Gastrocnemius medialis (tissue), 4 donors: ENCODE measurements at regions not wholly inside any gene's neighbourhood (a gene's known extent, or its start where the extent isn't known, plus 50 kb on each side); places are given as distances from the start of the nearest gene placed in this dataset.

ENCODE experiments used
- CTCF ChIP-seq, 5 experiments: fragments of 450-650 bp in 3 of 5; fragments of 200-600 bp in 2 of 5; sonication (generic) in 2 of 5; IDR thresholded peaks in 4 of 5; conservative IDR thresholded peaks in 1 of 5; 1 replicate in 4 of 5; 2 replicates in 1 of 5; pipeline ENCODE4 v1.5.1; 2016 to 2019; ENCODE audit warnings: antibody characterized with exemption in 5 of 5, mild to moderate bottlenecking in 3 of 5, moderate library complexity in 3 of 5
- POLR2A ChIP-seq, 2 donors: fragments of 450-650 bp; IDR thresholded peaks; one replicate each; pipeline ENCODE4 v1.6.1; 2017; ENCODE audit warnings: antibody characterized with exemption in 2 of 2, mild to moderate bottlenecking in 2 of 2, moderate library complexity in 2 of 2

- TF ChIP-seq CTCF (IDR thresholded peaks at IDR 0.05 in 4 of 5, conservative IDR thresholded peaks at IDR 0.05 in 1 of 5) = no peak
- no peak for TF ChIP-seq POLR2A (IDR thresholded peaks at IDR 0.05)
Measured at GRCh38 chr13:89678466-89679121, 1668.9 kb upstream of the MIR17HG start.
